ENCODE measurements at regions not wholly inside any gene's neighbourhood (a gene's known extent, or its start where the extent isn't known, plus 50 kb on each side); places are given as distances from the start of the nearest gene placed in this dataset.

DNA sequence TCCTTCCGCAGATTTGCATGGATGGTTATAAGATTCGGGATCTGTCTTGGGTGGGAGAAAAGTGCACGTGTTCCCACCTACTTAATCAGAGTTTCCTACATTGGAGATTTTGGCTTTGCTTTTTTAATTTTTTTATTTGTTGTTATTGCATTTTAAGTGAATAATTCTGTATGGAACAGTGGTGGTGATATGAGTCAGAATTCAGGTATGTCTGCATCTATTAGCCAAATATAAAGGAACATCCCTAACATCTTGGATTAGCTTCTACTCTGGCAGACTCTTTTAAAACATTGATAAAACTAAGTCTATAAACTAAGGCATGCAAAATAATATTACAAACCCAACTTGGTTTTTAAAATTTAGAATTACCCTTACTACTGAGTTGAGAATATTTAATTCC, 659.8 kb upstream of the EPHA5 start:
- TF ChIP-seq EZH2phosphoT487 (IDR thresholded peaks at IDR 0.05; ENCODE audit: insufficient read depth, low read depth) (no peak), EZH2 (IDR thresholded peaks at IDR 0.05; ENCODE audit: insufficient read depth, poor library complexity, severe bottlenecking) (no peak)

DNA sequence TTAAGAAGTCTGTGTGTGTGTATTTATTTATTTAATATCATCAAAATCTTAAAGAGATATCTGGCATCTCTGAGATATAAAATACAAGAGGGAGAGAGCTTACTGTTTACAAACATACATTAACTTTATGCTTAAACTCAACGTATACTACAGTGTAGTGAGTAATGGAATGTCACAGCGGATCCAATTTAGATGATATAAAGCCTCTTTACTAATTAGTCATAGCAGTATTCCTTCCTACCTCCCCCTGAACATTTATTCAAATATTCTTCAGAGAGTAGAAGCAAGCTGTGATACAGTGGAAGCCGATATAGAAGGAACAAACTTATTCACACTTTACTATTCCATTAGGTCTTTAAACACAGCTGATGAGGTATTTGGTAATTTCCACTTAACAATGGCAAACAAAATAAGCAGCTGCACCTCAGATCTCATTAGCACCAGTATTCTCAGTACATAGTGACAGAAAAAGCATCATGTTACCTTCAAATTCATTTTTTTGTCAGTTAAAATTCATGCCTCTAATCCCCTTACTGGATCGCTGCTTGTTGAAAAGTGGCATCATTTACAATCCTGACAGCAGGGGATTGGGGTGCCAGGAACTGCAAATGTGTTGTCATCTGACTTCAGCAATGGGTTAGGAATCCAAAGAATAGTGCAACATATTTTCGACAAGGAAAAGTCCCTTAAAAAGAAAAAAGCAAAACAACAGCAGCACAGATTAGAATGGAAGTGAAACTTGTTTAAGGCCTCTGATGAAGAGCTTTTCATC, 658.7 kb upstream of the EPHA5 start:
- no peak overlapping the region for H3K9ac ChIP-seq
- WGBS, 2 experiments (ENCODE audit: low coverage in 1 of 2, low lambda C conversion rate in 2 of 2, missing lambda C conversion rate in 2 of 2): 14 to 15% methylated on average over 5 of the region's 5 CpGs
- no peaks in the 10 kb centered on the region for H3K36me3 ChIP-seq (ENCODE audit: low read depth)
- no peaks in the 10 kb centered on the region for H3K27me3 ChIP-seq (replicated peaks; ENCODE audit: insufficient read depth)
- H3K4me1 ChIP-seq (ENCODE audit: insufficient read depth): no peaks in the 10 kb centered on the region
- no peaks in the 10 kb centered on the region for H3K9me2 ChIP-seq (ENCODE audit: insufficient read depth)
- no peak overlapping the region for H2AFZ ChIP-seq
- DNase-seq: no peak
- no peak overlapping the region for H3K27ac ChIP-seq
- H3F3A ChIP-seq (ENCODE audit: insufficient read depth): no peaks in the 10 kb centered on the region
- TF ChIP-seq EZH2phosphoT487 (IDR thresholded peaks at IDR 0.05; ENCODE audit: insufficient read depth, low read depth) (no peak), EZH2 (IDR thresholded peaks at IDR 0.05; ENCODE audit: insufficient read depth, poor library complexity, severe bottlenecking) (no peak)
- H4K20me1 ChIP-seq (ENCODE audit: insufficient read depth): no peaks in the 10 kb centered on the region
- H3K9me3 ChIP-seq (ENCODE audit: low read depth): no peaks in the 10 kb centered on the region
- H3K4me2 ChIP-seq (ENCODE audit: unreplicated experiment): no peak overlapping the region
- H3K79me2 ChIP-seq (ENCODE audit: insufficient read depth): no peaks in the 10 kb centered on the region
- in situ Hi-C loops (cut with MboI): no loop called here
- H3K4me3 ChIP-seq: no peak overlapping the region

More for the DNA sequence above, 659.8 kb upstream of the EPHA5 start:
- Histone ChIP-seq H3K9me3 (ENCODE audit: low read depth) (no peaks in the 10 kb centered on the region), H3K4me2 (ENCODE audit: unreplicated experiment) (no peak overlapping the region), H3K27me3 (replicated peaks; ENCODE audit: insufficient read depth) (no peaks in the 10 kb centered on the region), H3K79me2 (ENCODE audit: insufficient read depth) (no peaks in the 10 kb centered on the region), H2AFZ (no peak overlapping the region), H3K9ac (no peak overlapping the region), H4K20me1 (ENCODE audit: insufficient read depth) (no peaks in the 10 kb centered on the region), H3K4me3 (no peak overlapping the region), H3K36me3 (ENCODE audit: low read depth) (no peaks in the 10 kb centered on the region), H3K4me1 (ENCODE audit: insufficient read depth) (no peaks in the 10 kb centered on the region), H3K9me2 (ENCODE audit: insufficient read depth) (no peaks in the 10 kb centered on the region), H3F3A (ENCODE audit: insufficient read depth) (no peaks in the 10 kb centered on the region), H3K27ac (no peak overlapping the region)
- 32 to 40% methylated on average over 3 of the region's 3 CpGs for WGBS, 2 experiments (ENCODE audit: low coverage in 1 of 2, low lambda C conversion rate in 2 of 2, missing lambda C conversion rate in 2 of 2)
- in situ Hi-C loops (cut with MboI): no loop called here
- DNase-seq: no peak

- Histone ChIP-seq H3K27me3 (replicated peaks; ENCODE audit: insufficient read depth) (no peaks in the 10 kb centered on the region), H3K27ac (no peak overlapping the region), H4K20me1 (ENCODE audit: insufficient read depth) (no peaks in the 10 kb centered on the region), H3K4me1 (ENCODE audit: insufficient read depth) (no peaks in the 10 kb centered on the region), H3F3A (ENCODE audit: insufficient read depth) (no peaks in the 10 kb centered on the region), H3K9me2 (ENCODE audit: insufficient read depth) (no peaks in the 10 kb centered on the region), H2AFZ (no peak overlapping the region), H3K4me2 (ENCODE audit: unreplicated experiment) (no peak overlapping the region), H3K36me3 (ENCODE audit: low read depth) (no peaks in the 10 kb centered on the region), H3K79me2 (ENCODE audit: insufficient read depth) (no peaks in the 10 kb centered on the region), H3K9ac (no peak overlapping the region), H3K4me3 (no peak overlapping the region), H3K9me3 (ENCODE audit: low read depth) (no peaks in the 10 kb centered on the region)
- WGBS, 2 experiments (ENCODE audit: low coverage in 1 of 2, low lambda C conversion rate in 2 of 2, missing lambda C conversion rate in 2 of 2): 4 to 10% methylated on average over 3 of the region's 3 CpGs
- no peak for DNase-seq
- TF ChIP-seq EZH2 (IDR thresholded peaks at IDR 0.05; ENCODE audit: insufficient read depth, poor library complexity, severe bottlenecking) (no peak), EZH2phosphoT487 (IDR thresholded peaks at IDR 0.05; ENCODE audit: insufficient read depth, low read depth) (no peak)
- in situ Hi-C loops (cut with MboI): no loop called here
Observed at GRCh38 chr4:66307641-66308438, 637.6 kb upstream of the EPHA5 start.

- Histone ChIP-seq H3K9ac (no peak overlapping the region), H3K79me2 (ENCODE audit: insufficient read depth) (no peaks in the 10 kb centered on the region), H3K4me3 (no peak overlapping the region), H3K9me3 (ENCODE audit: low read depth) (no peaks in the 10 kb centered on the region), H3K4me2 (ENCODE audit: unreplicated experiment) (no peak overlapping the region), H3F3A (ENCODE audit: insufficient read depth) (no peaks in the 10 kb centered on the region), H3K4me1 (ENCODE audit: insufficient read depth) (no peaks in the 10 kb centered on the region), H3K27ac (no peak overlapping the region), H3K27me3 (replicated peaks; ENCODE audit: insufficient read depth) (no peaks in the 10 kb centered on the region), H3K9me2 (ENCODE audit: insufficient read depth) (no peaks in the 10 kb centered on the region), H3K36me3 (ENCODE audit: low read depth) (no peaks in the 10 kb centered on the region), H4K20me1 (ENCODE audit: insufficient read depth) (no peaks in the 10 kb centered on the region), H2AFZ (no peak overlapping the region)
- 36 to 69% methylated on average over 2 of the region's 2 CpGs for WGBS, 2 experiments (ENCODE audit: low coverage in 1 of 2, low lambda C conversion rate in 2 of 2, missing lambda C conversion rate in 2 of 2)
- in situ Hi-C loops (cut with MboI): no loop called here
- DNase-seq: no peak
- no peak for TF ChIP-seq EZH2phosphoT487 (IDR thresholded peaks at IDR 0.05; ENCODE audit: insufficient read depth, low read depth)
- no peak for TF ChIP-seq EZH2 (IDR thresholded peaks at IDR 0.05; ENCODE audit: insufficient read depth, poor library complexity, severe bottlenecking)
Observed at GRCh38 chr4:66300336-66300934, 630.1 kb upstream of the EPHA5 start.

Measured in GM23248 (cell line).